ENCODE measurements at regions not wholly inside any gene's neighbourhood (a gene's known extent, or its start where the extent isn't known, plus 50 kb on each side); places are given as distances from the start of the nearest gene placed in this dataset.

- TF ChIP-seq CTCF (IDR thresholded peaks at IDR 0.05) (no peak), POLR2A (IDR thresholded peaks at IDR 0.05) (no peak)
Observed at GRCh38 chr2:45329045-45329677, 281.9 kb downstream of the SRBD1 start.

Measured in esophagus squamous epithelium (tissue), 4 donors.